HEK293 (cell line): ENCODE measurements at regions not wholly inside any gene's neighbourhood (a gene's known extent, or its start where the extent isn't known, plus 50 kb on each side); places are given as distances from the start of the nearest gene placed in this dataset.

Source experiments
- CTCF ChIA-PET: fragments of 350-600 bp; formaldehyde crosslinking; extraction: SDS; loops from one replicate; lab custom pipeline; 2021; ENCODE audit warnings: antibody characterized with exemption; lab: Yijun Ruan, JAX
- POLR2A ChIA-PET: fragments of 300-600 bp; formaldehyde crosslinking; extraction: SDS; loops from one replicate; lab custom pipeline; 2020; ENCODE audit warnings: antibody characterized with exemption, inconsistent platforms; lab: Yijun Ruan, JAX
- H3K27ac ChIP-seq: fragments of 200-500 bp; sonication (Bioruptor generic); 2 replicates; pipeline ENCODE4 v1.5.1; 2014; ENCODE audit warnings: low read depth, low read length, control low read depth, inconsistent platforms; ENCODE audit errors: extremely low read depth
- H3K36me3 ChIP-seq, 2 experiments: fragments of 200-500 bp in 1 of 2; sonication (Bioruptor generic) in 1 of 2; 1 replicate in 1 of 2; 2 replicates in 1 of 2; pipeline ENCODE4 v1.5.1; 2014 to 2017; ENCODE audit warnings: inconsistent platforms in 2 of 2, low read length in 2 of 2; ENCODE audit not compliant: control insufficient read depth in 2 of 2, insufficient read depth in 1 of 2
- H3K4me1 ChIP-seq: fragments of 200-500 bp; sonication (Bioruptor generic); 2 replicates; pipeline ENCODE4 v1.5.1; 2014; ENCODE audit warnings: mild to moderate bottlenecking, low read length, inconsistent platforms; ENCODE audit not compliant: control insufficient read depth, insufficient read depth
- H3K4me3 ChIP-seq: 2 replicates; pipeline ENCODE4 v1.5.1; 2011; ENCODE audit warnings: low read depth, mild to moderate bottlenecking, control low read depth, low read length, moderate library complexity
- H3K9me3 ChIP-seq: fragments of 200-500 bp; sonication (Bioruptor generic); 2 replicates; pipeline ENCODE4 v1.5.1; 2014; ENCODE audit warnings: low read depth, low read length, inconsistent platforms; ENCODE audit not compliant: control insufficient read depth, insufficient read depth
- KLF8 ChIP-seq: fragments of 450-650 bp; formaldehyde crosslinking; IDR thresholded peaks from 2 replicates; pipeline ENCODE4 v1.5.1; 2016; ENCODE audit warnings: missing biosample characterization, missing genetic modification characterization
- MYNN ChIP-seq: fragments of 450-650 bp; formaldehyde crosslinking; IDR thresholded peaks from 2 replicates; pipeline ENCODE4 v1.5.1; 2016; ENCODE audit warnings: missing biosample characterization, missing genetic modification characterization, borderline replicate concordance
- REST ChIP-seq: fragments of 450-650 bp; formaldehyde crosslinking; IDR thresholded peaks from 2 replicates; pipeline ENCODE4 v1.5.1; 2016; ENCODE audit warnings: missing biosample characterization, missing genetic modification characterization
- SCRT1 ChIP-seq: fragments of 450-650 bp; formaldehyde crosslinking; IDR thresholded peaks from 2 replicates; pipeline ENCODE4 v1.5.1; 2016; ENCODE audit warnings: missing biosample characterization, missing genetic modification characterization, borderline replicate concordance
- SCRT2 ChIP-seq: fragments of 450-650 bp; formaldehyde crosslinking; IDR thresholded peaks from 2 replicates; pipeline ENCODE4 v1.5.1; 2016; ENCODE audit warnings: missing biosample characterization, missing genetic modification characterization
- TSHZ1 ChIP-seq: fragments of 450-650 bp; formaldehyde crosslinking; IDR thresholded peaks from 2 replicates; pipeline ENCODE4 v1.5.1; 2016; ENCODE audit warnings: missing biosample characterization, missing genetic modification characterization, borderline replicate concordance
- ZBTB21 ChIP-seq: fragments of 450-650 bp; formaldehyde crosslinking; IDR thresholded peaks from 2 replicates; pipeline ENCODE4 v1.5.1; 2017; ENCODE audit warnings: missing biosample characterization, missing genetic modification characterization
- ZBTB44 ChIP-seq: fragments of 450-650 bp; IDR thresholded peaks from 2 replicates; pipeline ENCODE4 v1.5.1; 2018; ENCODE audit warnings: missing biosample characterization, mild to moderate bottlenecking, missing genetic modification characterization
- ZFP3 ChIP-seq: fragments of 450-650 bp; formaldehyde crosslinking; IDR thresholded peaks from 2 replicates; pipeline ENCODE4 v1.5.1; 2016; ENCODE audit warnings: low read depth, missing biosample characterization, missing genetic modification characterization
- ZNF112 ChIP-seq: fragments of 450-650 bp; formaldehyde crosslinking; IDR thresholded peaks from 2 replicates; pipeline ENCODE4 v1.5.0; 2017; ENCODE audit warnings: missing biosample characterization, missing genetic modification characterization
- ZNF202 ChIP-seq: fragments of 450-650 bp; formaldehyde crosslinking; IDR thresholded peaks from 2 replicates; pipeline ENCODE4 v1.5.1; 2016; ENCODE audit warnings: missing biosample characterization, missing genetic modification characterization, borderline replicate concordance
- ZNF239 ChIP-seq: fragments of 450-650 bp; formaldehyde crosslinking; IDR thresholded peaks from 2 replicates; pipeline ENCODE4 v1.5.1; 2016; ENCODE audit warnings: missing biosample characterization, missing genetic modification characterization
- ZNF366 ChIP-seq: fragments of 450-650 bp; formaldehyde crosslinking; conservative IDR thresholded peaks from 2 replicates; pipeline ENCODE4 v1.5.1; 2016; ENCODE audit warnings: missing biosample characterization, missing genetic modification characterization
- ZNF488 ChIP-seq: fragments of 450-650 bp; formaldehyde crosslinking; IDR thresholded peaks from 2 replicates; pipeline ENCODE4 v1.5.1; 2016; ENCODE audit warnings: missing biosample characterization, missing genetic modification characterization
- ZNF518A ChIP-seq: fragments of 450-650 bp; formaldehyde crosslinking; conservative IDR thresholded peaks from 2 replicates; pipeline ENCODE4 v1.5.1; 2016; ENCODE audit warnings: low read depth, missing biosample characterization, missing genetic modification characterization
- ZNF624 ChIP-seq: fragments of 450-650 bp; formaldehyde crosslinking; IDR thresholded peaks from 2 replicates; pipeline ENCODE4 v1.5.1; 2017; ENCODE audit warnings: missing biosample characterization, missing genetic modification characterization

- CTCF ChIA-PET: interaction anchor here (0.9 to 2.1 kb wide), 2 partner anchors 11 to 147 kb away, joined by 3 to 8 read pairs; no protein-coding TSS in a partner anchor
- H3K4me3 ChIP-seq: no peak overlapping the region
- H3K27ac ChIP-seq: no peak overlapping the region
- H3K9me3 ChIP-seq: no peaks in the 10 kb centered on the region
- no peaks in the 10 kb centered on the region for H3K36me3 ChIP-seq
- no peak for TF ChIP-seq ZNF239
- no peak for TF ChIP-seq KLF8 (tag by site-specific recombination)
- no peak for TF ChIP-seq ZFP3 (tag by site-specific recombination)
- no peak for TF ChIP-seq ZBTB21 (tag by site-specific recombination)
- no peak for TF ChIP-seq ZNF518A (tag by site-specific recombination)
- TF ChIP-seq ZNF112 (tag by site-specific recombination): no peak
- no peak for TF ChIP-seq ZNF366
- no peak for TF ChIP-seq TSHZ1 (tag by site-specific recombination)
- no peak for TF ChIP-seq SCRT1 (tag by site-specific recombination)
- TF ChIP-seq ZNF624: no peak
- no peak for TF ChIP-seq MYNN (tag by site-specific recombination)
- TF ChIP-seq ZBTB44 (tag by site-specific recombination): no peak
- TF ChIP-seq ZNF488: no peak
- no peak for TF ChIP-seq REST
- no peak for TF ChIP-seq SCRT2 (tag by site-specific recombination)
- no peak for TF ChIP-seq ZNF202 (tag by site-specific recombination)
- H3K4me1 ChIP-seq: peaks cover 5% of the 10 kb centered on the region; the same call in 1 of the 2 replicates
- POLR2A ChIA-PET: interaction anchor here (0.9 to 1.8 kb wide), 3 partner anchors 123 to 162 kb away, joined by 3 to 7 read pairs (median 3); partner anchors contain the start of gene MAMLD1
Measured at GRCh38 chrX:150201391-150201790, 161.7 kb upstream of the MAMLD1 start.
